ENCODE measurements at regions not wholly inside any gene's neighbourhood (a gene's known extent, or its start where the extent isn't known, plus 50 kb on each side); places are given as distances from the start of the nearest gene placed in this dataset.

DNA sequence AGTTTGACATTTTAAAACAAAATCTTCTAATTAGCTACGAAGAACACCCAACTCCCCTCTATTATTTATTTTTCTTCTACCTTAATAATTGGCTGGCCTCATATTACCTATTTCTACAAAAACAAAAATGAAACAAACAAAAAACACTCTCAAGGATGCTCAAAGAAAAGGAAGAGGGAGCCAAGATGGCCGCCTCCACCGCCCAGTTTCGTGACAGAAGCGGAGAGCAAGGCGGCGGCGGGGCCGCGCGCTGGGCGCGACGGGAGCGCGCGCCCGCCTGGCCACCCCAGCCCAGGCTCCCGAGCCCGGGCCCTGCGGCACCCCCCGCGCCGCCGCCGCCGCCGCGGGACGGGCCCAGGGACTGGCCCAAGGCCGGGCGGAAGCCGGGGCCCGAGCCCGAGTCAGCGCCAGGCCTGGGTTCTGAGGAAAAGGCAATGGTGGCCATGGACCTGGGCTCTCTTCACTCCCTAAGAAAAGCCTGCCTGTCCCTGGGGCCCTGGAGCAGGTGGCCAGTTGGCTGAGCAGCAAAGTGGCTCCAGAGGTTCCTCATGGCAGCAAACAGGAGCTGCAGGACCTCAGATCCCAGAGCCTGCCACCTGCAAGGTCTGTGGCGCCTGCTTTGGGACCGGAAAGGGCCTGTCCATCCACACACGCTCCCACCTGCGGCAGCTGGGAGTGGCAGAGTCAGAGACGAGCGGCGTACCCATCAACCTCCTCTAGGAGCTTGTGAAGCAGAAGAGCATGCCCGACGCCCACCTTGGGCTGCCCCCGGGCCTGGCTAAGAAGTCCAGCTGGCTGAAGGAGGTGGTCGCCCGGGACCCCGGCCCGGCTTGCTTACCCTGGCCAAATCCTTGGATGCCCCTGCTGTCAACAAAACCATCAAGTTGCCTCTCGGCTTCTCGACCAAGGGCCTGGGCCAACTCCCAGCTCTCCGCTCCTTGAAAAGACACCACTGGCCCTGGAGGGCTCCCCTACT lies 543.2 kb upstream of the CCDC179 start:
- no peak for DNase-seq (ENCODE audit: low read depth)
- H3K27me3 ChIP-seq (ENCODE audit: control insufficient read depth, insufficient read depth, low read length) = no peaks in the 10 kb centered on the region
- CTCF ChIA-PET = no interaction called here
- H3K36me3 ChIP-seq (ENCODE audit: control insufficient read depth, insufficient read depth, low read length) = no peaks in the 10 kb centered on the region
- POLR2A ChIA-PET = interaction anchor here (0.6 kb wide), 1 partner anchor 21 kb away, joined by 3 read pairs; no protein-coding TSS in a partner anchor
- TF ChIP-seq, protein P1, sequence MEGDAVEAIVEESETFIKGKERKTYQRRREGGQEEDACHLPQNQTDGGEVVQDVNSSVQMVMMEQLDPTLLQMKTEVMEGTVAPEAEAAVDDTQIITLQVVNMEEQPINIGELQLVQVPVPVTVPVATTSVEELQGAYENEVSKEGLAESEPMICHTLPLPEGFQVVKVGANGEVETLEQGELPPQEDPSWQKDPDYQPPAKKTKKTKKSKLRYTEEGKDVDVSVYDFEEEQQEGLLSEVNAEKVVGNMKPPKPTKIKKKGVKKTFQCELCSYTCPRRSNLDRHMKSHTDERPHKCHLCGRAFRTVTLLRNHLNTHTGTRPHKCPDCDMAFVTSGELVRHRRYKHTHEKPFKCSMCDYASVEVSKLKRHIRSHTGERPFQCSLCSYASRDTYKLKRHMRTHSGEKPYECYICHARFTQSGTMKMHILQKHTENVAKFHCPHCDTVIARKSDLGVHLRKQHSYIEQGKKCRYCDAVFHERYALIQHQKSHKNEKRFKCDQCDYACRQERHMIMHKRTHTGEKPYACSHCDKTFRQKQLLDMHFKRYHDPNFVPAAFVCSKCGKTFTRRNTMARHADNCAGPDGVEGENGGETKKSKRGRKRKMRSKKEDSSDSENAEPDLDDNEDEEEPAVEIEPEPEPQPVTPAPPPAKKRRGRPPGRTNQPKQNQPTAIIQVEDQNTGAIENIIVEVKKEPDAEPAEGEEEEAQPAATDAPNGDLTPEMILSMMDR (IDR thresholded peaks at IDR 0.05; ENCODE audit: insufficient read depth, low read depth, low read length) = no peak
- no peak overlapping the region for H3K4me3 ChIP-seq (ENCODE audit: low read depth, low read length)

DNA sequence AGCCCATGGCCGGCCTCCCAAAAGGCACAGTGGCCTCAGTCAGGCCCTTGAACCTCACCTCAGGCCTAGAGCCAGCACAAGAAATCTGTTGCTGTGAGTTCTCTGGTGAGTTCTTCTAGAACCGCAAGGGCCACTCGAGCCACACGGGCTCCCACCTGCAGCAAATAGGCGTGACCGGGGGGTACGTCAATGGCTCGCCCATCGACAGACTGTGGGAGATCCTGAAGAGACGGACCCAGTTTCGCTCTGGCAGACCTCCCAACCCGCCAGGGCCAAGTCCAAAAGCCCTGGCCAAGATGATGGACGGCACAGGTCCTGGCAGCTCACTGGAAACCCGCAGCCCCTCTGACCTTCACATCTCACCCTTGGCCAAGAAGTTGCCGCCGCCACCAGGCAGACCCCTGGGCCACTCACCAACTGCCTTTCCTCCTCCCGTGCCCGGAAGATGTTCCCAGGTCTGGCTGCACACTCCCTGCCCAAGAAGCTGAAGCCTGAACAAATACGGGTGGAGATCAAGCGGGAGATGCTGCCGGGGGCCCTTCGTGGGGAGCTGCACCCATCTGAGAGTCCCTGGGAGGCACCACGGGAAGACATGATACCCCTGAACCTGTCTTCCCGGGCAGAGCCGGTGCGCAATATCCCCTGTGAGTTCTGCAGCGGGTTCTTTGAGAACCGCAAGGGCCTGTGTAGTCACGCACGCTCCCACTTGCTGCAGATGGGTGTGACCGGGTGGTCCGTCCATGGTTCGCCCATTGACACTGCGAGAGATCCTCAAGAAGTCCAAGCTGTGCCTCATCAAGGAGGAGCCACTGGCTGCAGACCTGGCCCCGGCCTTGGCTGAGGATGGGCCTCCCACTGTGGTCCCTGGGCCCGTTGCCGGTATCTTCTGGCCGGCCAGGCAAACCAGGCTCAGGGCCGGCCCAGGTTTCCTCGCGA lies 544.2 kb upstream of the CCDC179 start:
- Histone ChIP-seq H3K4me3 (ENCODE audit: low read depth, low read length) (no peak overlapping the region), H3K36me3 (ENCODE audit: control insufficient read depth, insufficient read depth, low read length) (no peaks in the 10 kb centered on the region), H3K27me3 (ENCODE audit: control insufficient read depth, insufficient read depth, low read length) (no peaks in the 10 kb centered on the region)
- no peak for DNase-seq (ENCODE audit: low read depth)
- ChIA-PET CTCF (no interaction called here), POLR2A (no interaction called here)
- TF ChIP-seq, protein P1 (IDR thresholded peaks at IDR 0.05; ENCODE audit: insufficient read depth, low read depth, low read length) = no peak

DNA sequence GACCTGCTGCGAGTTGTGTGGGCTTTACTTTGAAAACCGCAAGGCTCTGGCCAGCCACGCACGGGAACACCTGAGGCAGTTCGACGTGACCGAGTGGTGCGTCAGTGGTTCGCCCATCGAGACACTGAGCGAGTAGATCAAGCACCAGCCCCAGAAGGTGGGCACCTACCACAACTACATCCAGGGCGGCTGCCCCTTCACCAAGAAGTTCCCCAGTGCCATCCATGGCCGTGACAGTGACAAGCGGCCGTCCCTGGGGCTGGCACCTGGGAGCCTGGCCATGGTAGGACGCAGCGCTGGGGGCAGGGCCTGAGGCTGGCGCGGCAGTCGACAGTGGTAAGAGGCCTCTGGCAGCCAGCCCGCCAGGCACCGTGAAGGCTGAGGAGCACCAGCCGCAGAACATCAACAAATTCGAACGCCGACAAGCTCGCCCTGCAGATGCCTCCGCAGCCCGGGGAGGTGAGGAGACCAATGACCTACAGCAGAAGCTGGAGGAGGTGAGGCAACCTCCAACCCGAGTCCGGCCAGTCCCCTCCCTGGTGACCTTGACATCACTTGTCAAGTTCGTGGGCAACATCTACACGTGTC lies 545.2 kb upstream of the CCDC179 start:
- TF ChIP-seq, protein P1 (IDR thresholded peaks at IDR 0.05; ENCODE audit: insufficient read depth, low read depth, low read length) = no peak
- H3K36me3 ChIP-seq (ENCODE audit: control insufficient read depth, insufficient read depth, low read length) = no peaks in the 10 kb centered on the region
- no peak overlapping the region for H3K4me3 ChIP-seq (ENCODE audit: low read depth, low read length)
- ChIA-PET CTCF (no interaction called here), POLR2A (no interaction called here)
- no peaks in the 10 kb centered on the region for H3K27me3 ChIP-seq (ENCODE audit: control insufficient read depth, insufficient read depth, low read length)
- DNase-seq (ENCODE audit: low read depth) = no peak

DNA sequence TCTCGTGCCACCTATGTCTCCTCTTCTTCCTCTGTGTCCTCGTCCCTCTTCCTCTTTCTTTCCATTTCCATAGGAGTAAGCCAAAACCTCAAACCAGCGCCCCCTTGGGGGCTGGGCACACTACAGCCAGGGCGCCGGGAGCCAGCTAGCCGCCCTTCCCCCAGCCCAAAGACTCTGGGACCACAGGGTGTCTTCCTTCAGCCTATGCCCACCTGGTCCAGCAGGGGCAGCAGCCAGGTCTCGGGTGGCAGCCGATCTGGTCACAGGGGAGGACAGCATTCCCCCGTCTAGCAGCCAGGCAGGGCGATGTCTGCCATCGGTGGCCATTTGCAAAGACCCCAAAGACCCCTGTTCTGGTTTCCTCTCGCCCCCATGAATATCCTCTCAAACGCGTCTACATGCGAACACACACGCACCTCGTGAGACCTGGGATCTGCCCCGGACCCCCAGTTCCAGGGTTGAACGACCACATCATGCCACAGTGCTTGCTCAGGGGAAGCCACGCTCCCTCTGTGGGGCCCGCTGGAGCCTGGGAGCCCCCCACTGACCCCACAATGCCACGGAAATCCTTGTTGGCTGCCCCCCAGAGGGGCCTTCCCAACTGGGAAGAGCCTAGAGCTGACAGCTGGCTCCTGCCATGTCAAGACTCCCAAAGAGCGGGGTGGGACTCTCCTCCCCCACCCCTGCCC lies 546.0 kb upstream of the CCDC179 start:
- Histone ChIP-seq H3K36me3 (ENCODE audit: control insufficient read depth, insufficient read depth, low read length) (no peaks in the 10 kb centered on the region), H3K27me3 (ENCODE audit: control insufficient read depth, insufficient read depth, low read length) (no peaks in the 10 kb centered on the region), H3K4me3 (ENCODE audit: low read depth, low read length) (no peak overlapping the region)
- DNase-seq (ENCODE audit: low read depth) = no peak
- CTCF ChIA-PET = no interaction called here
- TF ChIP-seq, protein P1 (IDR thresholded peaks at IDR 0.05; ENCODE audit: insufficient read depth, low read depth, low read length) = no peak
- POLR2A ChIA-PET = no interaction called here
